A673 (cell line): ENCODE measurements at regions not wholly inside any gene's neighbourhood (a gene's known extent, or its start where the extent isn't known, plus 50 kb on each side); places are given as distances from the start of the nearest gene placed in this dataset.

ENCODE experiments used
- BruUV-seq: library from RNA; stranded (reverse); fragments of 400-500 nt; replicated peaks from 2 replicates; lab custom pipeline; 2021; lab: Mats Ljungman, UMichigan
- CTCF ChIA-PET: fragments of 300-600 bp; sonication (Branson Sonifier 250); formaldehyde crosslinking; loops from one replicate; lab custom pipeline; 2022; ENCODE audit warnings: antibody characterized with exemption; lab: Charles Lee
- POLR2A ChIA-PET: fragments of 300-600 bp; sonication (Branson Sonifier 250); formaldehyde crosslinking; loops from one replicate; lab custom pipeline; 2022; ENCODE audit warnings: antibody characterized with exemption; ENCODE audit not compliant: low non-redundant PET; lab: Charles Lee
- DNase-seq: peaks from one replicate; pipeline ENCODE4 v3.0.0-alpha.2; 2015; ENCODE audit warnings: low spot score
- H3K27ac ChIP-seq: fragments of 200-600 bp; sonication (generic); 2 replicates; pipeline ENCODE4 v1.5.1; 2016; ENCODE audit warnings: mixed run types, low read depth, mild to moderate bottlenecking, mixed read lengths, antibody characterized with exemption, low read length; ENCODE audit not compliant: poor library complexity, severe bottlenecking
- H3K27me3 ChIP-seq: fragments of 200-600 bp; sonication (generic); replicated peaks from 2 replicates; pipeline ENCODE4 v1.6.1; 2017; ENCODE audit warnings: mixed run types, low read depth, mild to moderate bottlenecking, mixed read lengths, antibody characterized with exemption, low read length; ENCODE audit not compliant: insufficient read depth, poor library complexity
- H3K36me3 ChIP-seq: fragments of 200-600 bp; sonication (generic); 2 replicates; pipeline ENCODE4 v1.6.1; 2016; ENCODE audit warnings: mixed run types, mild to moderate bottlenecking, mixed read lengths, antibody characterized with exemption, low read length; ENCODE audit not compliant: insufficient read depth, poor library complexity, severe bottlenecking
- H3K4me1 ChIP-seq: fragments of 200-600 bp; sonication (generic); 2 replicates; pipeline ENCODE4 v1.6.1; 2017; ENCODE audit warnings: mixed run types, mild to moderate bottlenecking, mixed read lengths, antibody characterized with exemption, low read length; ENCODE audit not compliant: insufficient read depth, poor library complexity, severe bottlenecking
- H3K4me3 ChIP-seq: fragments of 200-600 bp; sonication (generic); 2 replicates; pipeline ENCODE4 v1.5.1; 2016; ENCODE audit warnings: low read depth, mixed run types, mild to moderate bottlenecking, mixed read lengths, low read length; ENCODE audit not compliant: poor library complexity, severe bottlenecking
- H3K9me3 ChIP-seq: fragments of 200-600 bp; sonication (generic); 2 replicates; pipeline ENCODE4 v1.6.1; 2016; ENCODE audit warnings: mixed run types, low read depth, mild to moderate bottlenecking, mixed read lengths, antibody characterized with exemption, low read length; ENCODE audit not compliant: poor library complexity, severe bottlenecking
- CTCF ChIP-seq: fragments of 300-800, 200-600 bp; sonication (generic); conservative IDR thresholded peaks from 2 replicates; pipeline ENCODE4 v1.5.1; 2017; ENCODE audit warnings: low read depth, mild to moderate bottlenecking, antibody characterized with exemption, low read length, moderate library complexity, mixed read lengths
- EZH2 ChIP-seq: fragments of 200-600 bp; sonication (generic); IDR thresholded peaks from 2 replicates; pipeline ENCODE4 v1.6.1; 2017; ENCODE audit warnings: borderline replicate concordance, low read depth, mild to moderate bottlenecking, mixed read lengths, antibody characterized with exemption, low read length; ENCODE audit not compliant: poor library complexity, severe bottlenecking
- intact Hi-C: fragments of 100-400 bp; cut with micrococcal nuclease; formaldehyde crosslinking; loops from one replicate; pipeline ENCODE4 v1.10.0; 2022; ENCODE audit not compliant: unreplicated experiment

- Histone ChIP-seq H3K27me3 (peaks cover 62% of the 10 kb centered on the region), H3K4me1 (no peaks in the 10 kb centered on the region), H3K36me3 (no peaks in the 10 kb centered on the region), H3K4me3 (no peak overlapping the region), H3K27ac (no peak overlapping the region), H3K9me3 (no peaks in the 10 kb centered on the region)
- BruUV-seq, result no TSS peak
- CTCF ChIA-PET, result no interaction called here
- POLR2A ChIA-PET, result no interaction called here
- intact Hi-C loops, result no loop called here
- no peak for TF ChIP-seq EZH2
- TF ChIP-seq CTCF, result no peak
- DNase-seq, result no peak
These were observed 499.4 kb downstream of the NPHP4 start for GRCh38 chr1:5492846-5493245.

GRCh38 chr1:5491207-5491904 lies 500.9 kb downstream of the NPHP4 start:
- CTCF ChIA-PET, result no interaction called here
- Histone ChIP-seq H3K4me1 (no peaks in the 10 kb centered on the region), H3K36me3 (no peaks in the 10 kb centered on the region), H3K4me3 (no peak overlapping the region), H3K27me3 (peaks cover 56% of the 10 kb centered on the region), H3K27ac (no peak overlapping the region), H3K9me3 (no peaks in the 10 kb centered on the region)
- TF ChIP-seq CTCF (no peak), EZH2 (no peak)
- POLR2A ChIA-PET, result no interaction called here
- no TSS peak for BruUV-seq
- DNase-seq, result no peak
- intact Hi-C loops, result no loop called here

GRCh38 chr1:5490635-5491034 lies 501.6 kb downstream of the NPHP4 start:
- DNase-seq, result no peak
- no peaks in the 10 kb centered on the region for H3K9me3 ChIP-seq
- no TSS peak for BruUV-seq
- POLR2A ChIA-PET, result no interaction called here
- intact Hi-C loops, result no loop called here
- CTCF ChIA-PET, result no interaction called here
- no peak overlapping the region for H3K27ac ChIP-seq
- TF ChIP-seq EZH2, result no peak
- TF ChIP-seq CTCF, result no peak
- no peaks in the 10 kb centered on the region for H3K4me1 ChIP-seq
- no peak overlapping the region for H3K4me3 ChIP-seq
- peaks cover 52% of the 10 kb centered on the region for H3K27me3 ChIP-seq
- no peaks in the 10 kb centered on the region for H3K36me3 ChIP-seq
